HCT116 (cell line): ENCODE measurements at regions not wholly inside any gene's neighbourhood (a gene's known extent, or its start where the extent isn't known, plus 50 kb on each side); places are given as distances from the start of the nearest gene placed in this dataset.

Experiments
- ATAC-seq: fragments of 200-7000 bp; cut with Tn5 transposase; 2 replicates; pipeline ENCODE4 v1.9.1; 2020; ENCODE audit warnings: mild to moderate bottlenecking, moderate library complexity
- BruUV-seq: library from RNA; stranded (reverse); fragments of 400-500 nt; replicated peaks from 2 replicates; lab custom pipeline; 2021; lab: Mats Ljungman, UMichigan
- CTCF ChIA-PET: fragments of 300-600 bp; sonication (Branson Sonifier 250); formaldehyde crosslinking; loops from one replicate; lab custom pipeline; 2021; ENCODE audit warnings: antibody characterized with exemption; lab: Charles Lee
- POLR2A ChIA-PET: fragments of 300-600, 350-600 bp; sonication (Branson Sonifier 250); formaldehyde crosslinking; loops from one replicate; lab custom pipeline; 2021; ENCODE audit warnings: antibody characterized with exemption; lab: Charles Lee
- RAD21 ChIA-PET, 2 experiments: fragments of 300-600 bp; sonication (Branson Sonifier 250); formaldehyde crosslinking; loops; one replicate each; lab custom pipeline; 2023; ENCODE audit warnings: low total read pairs in 2 of 2; ENCODE audit not compliant: uncharacterized antibody in 2 of 2, unreplicated experiment in 2 of 2, low non-redundant PET in 1 of 2; lab: Charles Lee
- DNase-seq: peaks from one replicate; pipeline ENCODE4 v3.0.0-alpha.2; 2010; ENCODE audit warnings: low read depth, low spot score
- H2AFZ ChIP-seq: fragments of 200-600 bp; shearing (Covaris generic), sonication (generic); 2 replicates; pipeline ENCODE4 v1.6.1; 2017; ENCODE audit warnings: low read depth, mixed run types, mixed read lengths, antibody characterized with exemption, low read length; ENCODE audit not compliant: poor library complexity, severe bottlenecking
- H3K27ac ChIP-seq: 2 replicates; pipeline ENCODE4 v1.5.1; 2012; ENCODE audit warnings: low read depth, low read length
- H3K27me3 ChIP-seq: fragments of 200-600 bp; sonication (generic); 2 replicates; pipeline ENCODE4 v1.6.1; 2016; ENCODE audit warnings: mixed run types, low read length, mixed read lengths; ENCODE audit not compliant: insufficient read depth
- H3K36me3 ChIP-seq, 2 experiments: fragments of 200-500 bp in 1 of 2; fragments of 200-600 bp in 1 of 2; sonication (Bioruptor generic) in 1 of 2; sonication (generic) in 1 of 2; 2 replicates each; pipeline versions ENCODE4 v1.5.1 to v1.6.1; 2014 to 2016; ENCODE audit warnings: low read length in 2 of 2, inconsistent platforms in 1 of 2, mixed read lengths in 1 of 2, mixed run types in 1 of 2; ENCODE audit not compliant: insufficient read depth in 2 of 2, control insufficient read depth in 1 of 2
- H3K4me1 ChIP-seq, 2 experiments: fragments of 200-600 bp in 1 of 2; sonication (generic) in 1 of 2; 2 replicates each; pipeline versions ENCODE4 v1.5.1 to v1.6.1; 2012 to 2017; ENCODE audit warnings: low read length in 2 of 2, inconsistent platforms in 1 of 2, mild to moderate bottlenecking in 1 of 2, mixed read lengths in 1 of 2, mixed run types in 1 of 2, moderate library complexity in 1 of 2; ENCODE audit not compliant: insufficient read depth in 2 of 2, control insufficient read depth in 1 of 2
- H3K4me2 ChIP-seq: fragments of 200-600 bp; sonication (generic); 2 replicates; pipeline ENCODE4 v1.6.1; 2017; ENCODE audit warnings: mixed run types, low read length, mixed read lengths
- H3K4me3 ChIP-seq, 2 experiments: fragments of 200-600 bp in 1 of 2; sonication (generic) in 1 of 2; replicated peaks in 1 of 2; 2 replicates each; pipeline ENCODE4 v1.5.1; 2011 to 2016; ENCODE audit warnings: low read length in 2 of 2, control low read depth in 1 of 2, low read depth in 1 of 2, mild to moderate bottlenecking in 1 of 2, mixed read lengths in 1 of 2, mixed run types in 1 of 2
- H3K79me2 ChIP-seq: fragments of 200-600 bp; sonication (generic); 2 replicates; pipeline ENCODE4 v1.6.1; 2017; ENCODE audit warnings: mild to moderate bottlenecking, mixed run types, low read length, moderate library complexity, mixed read lengths; ENCODE audit not compliant: insufficient read depth
- H3K9ac ChIP-seq: fragments of 200-600 bp; sonication (generic); 2 replicates; pipeline ENCODE4 v1.6.1; 2016; ENCODE audit warnings: low read length, mixed read lengths
- H3K9me2 ChIP-seq: fragments of 200-600 bp; sonication (generic), shearing (Covaris generic); 2 replicates; pipeline ENCODE4 v1.6.1; 2017; ENCODE audit warnings: mixed run types, mild to moderate bottlenecking, moderate library complexity; ENCODE audit not compliant: insufficient read depth
- H3K9me3 ChIP-seq, 2 experiments: fragments of 200-500 bp in 1 of 2; fragments of 200-600 bp in 1 of 2; sonication (Bioruptor generic) in 1 of 2; sonication (generic) in 1 of 2; 2 replicates each; pipeline ENCODE4 v1.6.1; 2014 to 2017; ENCODE audit warnings: low read length in 2 of 2, mixed read lengths in 2 of 2, inconsistent platforms in 1 of 2, low read depth in 1 of 2, mild to moderate bottlenecking in 1 of 2, mixed run types in 1 of 2, moderate library complexity in 1 of 2; ENCODE audit not compliant: control insufficient read depth in 1 of 2, insufficient read depth in 1 of 2
- H4K20me1 ChIP-seq: fragments of 200-600 bp; sonication (generic), shearing (Covaris generic); 2 replicates; pipeline ENCODE4 v1.6.1; 2017; ENCODE audit warnings: mixed run types, mild to moderate bottlenecking, moderate library complexity; ENCODE audit not compliant: insufficient read depth
- CBX3 ChIP-seq: IDR thresholded peaks from 2 replicates; pipeline ENCODE4 v1.6.1; 2012; ENCODE audit warnings: low read depth
- CEBPB ChIP-seq: IDR thresholded peaks from 2 replicates; pipeline ENCODE4 v1.6.1; 2012; ENCODE audit warnings: low read depth
- ELF1 ChIP-seq: IDR thresholded peaks from 2 replicates; pipeline ENCODE4 v1.6.1; 2012; ENCODE audit warnings: low read depth, borderline replicate concordance
- POLR2A ChIP-seq: IDR thresholded peaks from 2 replicates; pipeline ENCODE4 v1.7.0; 2011; ENCODE audit warnings: borderline replicate concordance; ENCODE audit not compliant: insufficient read depth, insufficient read length; ENCODE audit errors: extremely low read depth
- SIN3A ChIP-seq: IDR thresholded peaks from 2 replicates; pipeline ENCODE4 v1.6.1; 2012; ENCODE audit warnings: low read depth
- SRF ChIP-seq: IDR thresholded peaks from 2 replicates; pipeline ENCODE4 v1.6.1; 2012; ENCODE audit warnings: low read depth
- YY1 ChIP-seq: IDR thresholded peaks from 2 replicates; pipeline ENCODE4 v1.6.1; 2011; ENCODE audit warnings: low read length, low read depth, moderate library complexity, mild to moderate bottlenecking; ENCODE audit not compliant: insufficient replicate concordance; ENCODE audit errors: extremely low read depth
- ZFX ChIP-seq: fragments of 450-650 bp; IDR thresholded peaks from 2 replicates; pipeline ENCODE4 v1.6.1; 2017
- ZNF274 ChIP-seq: fragments of 200-500 bp; sonication (Bioruptor generic); IDR thresholded peaks from 2 replicates; pipeline ENCODE4 v1.6.1; 2014; ENCODE audit warnings: mild to moderate bottlenecking, low read depth, low read length, inconsistent platforms
- intact Hi-C: fragments of 100-400 bp; cut with micrococcal nuclease; formaldehyde crosslinking; loops from 2 replicates; pipeline ENCODE4 v1.10.0; 2022
- TF ChIP-seq, protein P1 (sequence below): IDR thresholded peaks from 2 replicates; pipeline ENCODE4 v1.6.1; 2011; ENCODE audit warnings: mild to moderate bottlenecking, low read length, moderate library complexity; ENCODE audit not compliant: insufficient replicate concordance; ENCODE audit errors: extremely low read depth
- TF ChIP-seq, protein P2 (sequence below), 3 experiments: fragments of 200-600 bp in 1 of 3; sonication (generic) in 1 of 3; IDR thresholded peaks in 2 of 3; conservative IDR thresholded peaks in 1 of 3; 2 replicates each; pipeline ENCODE4 v1.5.1; 2012 to 2017; ENCODE audit warnings: low read depth in 2 of 3, low read length in 2 of 3, antibody characterized with exemption in 1 of 3, borderline replicate concordance in 1 of 3, control low read depth in 1 of 3, mild to moderate bottlenecking in 1 of 3, mixed read lengths in 1 of 3, mixed run types in 1 of 3, moderate library complexity in 1 of 3; ENCODE audit not compliant: insufficient read depth in 1 of 3

DNA sequence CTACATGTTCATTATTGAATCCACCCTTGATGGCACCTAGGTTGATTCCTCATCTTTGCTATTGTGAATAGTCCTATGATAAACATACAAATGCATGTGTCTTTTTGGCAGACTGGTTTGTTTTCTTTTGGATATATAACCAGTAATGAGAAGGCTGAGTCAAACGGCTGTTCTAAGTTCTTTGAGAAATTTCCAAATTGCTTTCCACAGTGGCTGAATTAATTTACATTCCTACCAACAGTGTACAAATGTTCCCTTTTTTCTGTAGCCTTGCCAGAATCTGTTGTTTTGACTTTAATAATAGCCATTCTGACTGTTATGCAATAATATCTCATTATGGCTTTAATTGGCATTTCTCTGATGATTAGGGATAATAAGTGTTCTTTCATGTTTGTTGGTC is 184.9 kb downstream of the CASP12 start:
- BruUV-seq: no TSS peak
- CTCF ChIA-PET: no interaction called here
- Histone ChIP-seq H4K20me1 (no peaks in the 10 kb centered on the region), H3K9ac (no peak overlapping the region), H3K79me2 (no peaks in the 10 kb centered on the region), H3K27me3 (no peaks in the 10 kb centered on the region), H3K27ac (no peak overlapping the region), H3K9me3 (no peaks in the 10 kb centered on the region), H3K4me1 (no peaks in the 10 kb centered on the region), H3K36me3 (no peaks in the 10 kb centered on the region), H3K4me2 (no peak overlapping the region), H3K4me3 (no peak overlapping the region), H2AFZ (no peak overlapping the region), H3K9me2 (no peaks in the 10 kb centered on the region)
- ATAC-seq: no peak
- RAD21 ChIA-PET: no interaction called here
- TF ChIP-seq, protein P1, sequence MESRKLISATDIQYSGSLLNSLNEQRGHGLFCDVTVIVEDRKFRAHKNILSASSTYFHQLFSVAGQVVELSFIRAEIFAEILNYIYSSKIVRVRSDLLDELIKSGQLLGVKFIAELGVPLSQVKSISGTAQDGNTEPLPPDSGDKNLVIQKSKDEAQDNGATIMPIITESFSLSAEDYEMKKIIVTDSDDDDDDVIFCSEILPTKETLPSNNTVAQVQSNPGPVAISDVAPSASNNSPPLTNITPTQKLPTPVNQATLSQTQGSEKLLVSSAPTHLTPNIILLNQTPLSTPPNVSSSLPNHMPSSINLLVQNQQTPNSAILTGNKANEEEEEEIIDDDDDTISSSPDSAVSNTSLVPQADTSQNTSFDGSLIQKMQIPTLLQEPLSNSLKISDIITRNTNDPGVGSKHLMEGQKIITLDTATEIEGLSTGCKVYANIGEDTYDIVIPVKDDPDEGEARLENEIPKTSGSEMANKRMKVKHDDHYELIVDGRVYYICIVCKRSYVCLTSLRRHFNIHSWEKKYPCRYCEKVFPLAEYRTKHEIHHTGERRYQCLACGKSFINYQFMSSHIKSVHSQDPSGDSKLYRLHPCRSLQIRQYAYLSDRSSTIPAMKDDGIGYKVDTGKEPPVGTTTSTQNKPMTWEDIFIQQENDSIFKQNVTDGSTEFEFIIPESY: no peak
- no peak for TF ChIP-seq POLR2A
- intact Hi-C loops: no loop called here
- POLR2A ChIA-PET: no interaction called here
- DNase-seq: no peak

DNA sequence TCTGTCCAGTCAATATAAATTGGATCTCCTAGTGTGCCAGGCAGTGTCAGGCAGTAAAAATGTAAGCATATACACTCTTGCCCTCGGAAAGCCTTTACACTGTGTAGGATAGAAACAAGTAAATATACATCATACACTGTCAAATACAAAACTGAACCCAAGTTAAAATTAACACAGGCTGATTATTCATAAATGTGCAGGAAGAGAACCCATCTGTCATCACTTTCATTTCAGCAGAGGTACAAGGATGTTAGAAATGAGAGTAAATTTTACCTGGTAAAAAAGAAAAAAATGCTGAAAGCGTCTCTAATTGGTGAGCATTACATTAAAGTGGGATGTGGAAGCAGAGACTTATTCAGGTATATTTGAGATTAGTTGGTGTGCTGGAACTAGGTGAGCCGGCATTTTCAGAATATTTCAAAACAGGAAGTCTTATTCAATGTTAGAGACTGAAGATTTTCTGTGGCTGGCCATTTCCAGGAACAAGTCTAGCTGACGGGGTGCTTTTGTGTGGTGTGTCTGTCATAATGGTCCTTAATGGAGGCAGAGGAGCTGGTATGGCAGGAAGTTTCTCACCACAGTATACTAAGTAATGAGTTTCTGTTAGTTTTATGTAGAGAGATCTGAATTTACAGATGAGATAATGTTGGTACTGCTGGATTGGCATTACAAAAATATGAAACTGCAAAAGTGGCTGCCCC is 192.6 kb downstream of the CASP12 start:
- no peaks in the 10 kb centered on the region for H3K79me2 ChIP-seq
- H3K4me3 ChIP-seq: no peak overlapping the region
- ChIA-PET POLR2A (no interaction called here), RAD21 (no interaction called here), CTCF (no interaction called here)
- H2AFZ ChIP-seq: no peak overlapping the region
- H4K20me1 ChIP-seq: no peaks in the 10 kb centered on the region
- intact Hi-C loops: no loop called here
- H3K9ac ChIP-seq: no peak overlapping the region
- H3K4me1 ChIP-seq: no peaks in the 10 kb centered on the region
- DNase-seq: no peak
- no peak overlapping the region for H3K4me2 ChIP-seq
- no peak for ATAC-seq
- H3K36me3 ChIP-seq: no peaks in the 10 kb centered on the region
- no peaks in the 10 kb centered on the region for H3K9me3 ChIP-seq
- no peaks in the 10 kb centered on the region for H3K9me2 ChIP-seq
- BruUV-seq: no TSS peak
- H3K27me3 ChIP-seq: no peaks in the 10 kb centered on the region
- H3K27ac ChIP-seq: no peak overlapping the region
- TF ChIP-seq YY1 (no peak), ZNF274 (no peak), CEBPB (no peak), ELF1 (no peak), POLR2A (no peak), CBX3 (no peak), ZFX (no peak), SIN3A (no peak), SRF (no peak)
- TF ChIP-seq, protein P2, sequence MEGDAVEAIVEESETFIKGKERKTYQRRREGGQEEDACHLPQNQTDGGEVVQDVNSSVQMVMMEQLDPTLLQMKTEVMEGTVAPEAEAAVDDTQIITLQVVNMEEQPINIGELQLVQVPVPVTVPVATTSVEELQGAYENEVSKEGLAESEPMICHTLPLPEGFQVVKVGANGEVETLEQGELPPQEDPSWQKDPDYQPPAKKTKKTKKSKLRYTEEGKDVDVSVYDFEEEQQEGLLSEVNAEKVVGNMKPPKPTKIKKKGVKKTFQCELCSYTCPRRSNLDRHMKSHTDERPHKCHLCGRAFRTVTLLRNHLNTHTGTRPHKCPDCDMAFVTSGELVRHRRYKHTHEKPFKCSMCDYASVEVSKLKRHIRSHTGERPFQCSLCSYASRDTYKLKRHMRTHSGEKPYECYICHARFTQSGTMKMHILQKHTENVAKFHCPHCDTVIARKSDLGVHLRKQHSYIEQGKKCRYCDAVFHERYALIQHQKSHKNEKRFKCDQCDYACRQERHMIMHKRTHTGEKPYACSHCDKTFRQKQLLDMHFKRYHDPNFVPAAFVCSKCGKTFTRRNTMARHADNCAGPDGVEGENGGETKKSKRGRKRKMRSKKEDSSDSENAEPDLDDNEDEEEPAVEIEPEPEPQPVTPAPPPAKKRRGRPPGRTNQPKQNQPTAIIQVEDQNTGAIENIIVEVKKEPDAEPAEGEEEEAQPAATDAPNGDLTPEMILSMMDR (IDR thresholded peaks at IDR 0.05 in 2 of 3, conservative IDR thresholded peaks at IDR 0.05 in 1 of 3; ENCODE audit: borderline replicate concordance in 1 of 3, insufficient read depth in 1 of 3, low read depth in 2 of 3, low read length in 2 of 3): no peak
- TF ChIP-seq, protein P1: no peak
